MM.1S (cell line): ENCODE measurements at regions not wholly inside any gene's neighbourhood (a gene's known extent, or its start where the extent isn't known, plus 50 kb on each side); places are given as distances from the start of the nearest gene placed in this dataset.
"Not testable (repeated sequence)": the region's sequence is repeated elsewhere in the genome, so short reads cannot be mapped to it uniquely, and the experiment has no call there.

ENCODE experiments used
- DNase-seq: peaks from one replicate; pipeline ENCODE4 v3.0.0-alpha.2; 2015
- H2AFZ ChIP-seq: fragments of 300-600 bp; sonication (generic); 2 replicates; pipeline ENCODE4 v1.6.0; 2016; ENCODE audit warnings: antibody characterized with exemption, low read length
- H3F3A ChIP-seq: fragments of 300-600 bp; sonication (generic); 2 replicates; pipeline ENCODE4 v1.6.1; 2016; ENCODE audit warnings: mild to moderate bottlenecking, antibody characterized with exemption, low read length, moderate library complexity, mixed read lengths; ENCODE audit not compliant: insufficient read depth
- H3K27ac ChIP-seq: fragments of 300-600 bp; sonication (generic); 2 replicates; pipeline ENCODE4 v1.5.1; 2016; ENCODE audit warnings: mild to moderate bottlenecking, low read length
- H3K27me3 ChIP-seq: fragments of 300-600 bp; sonication (generic); replicated peaks from 2 replicates; pipeline ENCODE4 v1.6.0; 2016; ENCODE audit warnings: low read length; ENCODE audit not compliant: insufficient read depth
- H3K36me3 ChIP-seq: fragments of 300-600 bp; sonication (generic); replicated peaks from 2 replicates; pipeline ENCODE4 v1.6.1; 2016; ENCODE audit warnings: mild to moderate bottlenecking, low read length, mixed read lengths; ENCODE audit not compliant: insufficient read depth
- H3K4me1 ChIP-seq: fragments of 300-600 bp; sonication (generic); 2 replicates; pipeline ENCODE4 v1.6.1; 2016; ENCODE audit warnings: low read length, mixed read lengths
- H3K4me2 ChIP-seq: fragments of 300-600 bp; sonication (generic); 2 replicates; pipeline ENCODE4 v1.6.0; 2016; ENCODE audit warnings: low read depth, low read length
- H3K4me3 ChIP-seq: fragments of 300-600 bp; sonication (generic); 2 replicates; pipeline ENCODE4 v1.5.1; 2016; ENCODE audit warnings: low read length, mixed read lengths
- H3K79me2 ChIP-seq: fragments of 300-600 bp; sonication (generic); 2 replicates; pipeline ENCODE4 v1.6.1; 2016; ENCODE audit warnings: mixed run types, low read length, mixed read lengths
- H3K9ac ChIP-seq: fragments of 300-600 bp; sonication (generic); 2 replicates; pipeline ENCODE4 v1.6.1; 2016; ENCODE audit warnings: low read length, mixed read lengths
- H3K9me2 ChIP-seq: fragments of 300-600 bp; sonication (generic); replicated peaks from 2 replicates; pipeline ENCODE4 v1.6.1; 2016; ENCODE audit warnings: mild to moderate bottlenecking, low read length, mixed read lengths; ENCODE audit not compliant: insufficient read depth
- H3K9me3 ChIP-seq: fragments of 300-600 bp; sonication (generic); replicated peaks from 2 replicates; pipeline ENCODE4 v1.6.1; 2016; ENCODE audit warnings: mild to moderate bottlenecking, low read length, mixed read lengths; ENCODE audit not compliant: insufficient read depth
- H4K20me1 ChIP-seq: fragments of 300-600 bp; sonication (generic); 2 replicates; pipeline ENCODE4 v1.6.1; 2016; ENCODE audit warnings: mild to moderate bottlenecking, low read length, moderate library complexity, mixed read lengths; ENCODE audit not compliant: insufficient read depth
- EZH2 ChIP-seq: fragments of 300-600 bp; sonication (generic); optimal IDR thresholded peaks from 2 replicates; pipeline ENCODE3; 2017; ENCODE audit warnings: low read depth, mild to moderate bottlenecking, antibody characterized with exemption, low read length, mixed read lengths
- EZH2phosphoT487 ChIP-seq: fragments of 300-600 bp; sonication (generic); IDR thresholded peaks from 2 replicates; pipeline ENCODE4 v1.6.1; 2018; ENCODE audit warnings: antibody characterized with exemption, low read length
- TF ChIP-seq, protein P1 (sequence below): fragments of 300-600 bp; sonication (generic); IDR thresholded peaks from 2 replicates; pipeline ENCODE4 v1.5.1; 2016; ENCODE audit warnings: antibody characterized with exemption, low read length, mixed read lengths

DNA sequence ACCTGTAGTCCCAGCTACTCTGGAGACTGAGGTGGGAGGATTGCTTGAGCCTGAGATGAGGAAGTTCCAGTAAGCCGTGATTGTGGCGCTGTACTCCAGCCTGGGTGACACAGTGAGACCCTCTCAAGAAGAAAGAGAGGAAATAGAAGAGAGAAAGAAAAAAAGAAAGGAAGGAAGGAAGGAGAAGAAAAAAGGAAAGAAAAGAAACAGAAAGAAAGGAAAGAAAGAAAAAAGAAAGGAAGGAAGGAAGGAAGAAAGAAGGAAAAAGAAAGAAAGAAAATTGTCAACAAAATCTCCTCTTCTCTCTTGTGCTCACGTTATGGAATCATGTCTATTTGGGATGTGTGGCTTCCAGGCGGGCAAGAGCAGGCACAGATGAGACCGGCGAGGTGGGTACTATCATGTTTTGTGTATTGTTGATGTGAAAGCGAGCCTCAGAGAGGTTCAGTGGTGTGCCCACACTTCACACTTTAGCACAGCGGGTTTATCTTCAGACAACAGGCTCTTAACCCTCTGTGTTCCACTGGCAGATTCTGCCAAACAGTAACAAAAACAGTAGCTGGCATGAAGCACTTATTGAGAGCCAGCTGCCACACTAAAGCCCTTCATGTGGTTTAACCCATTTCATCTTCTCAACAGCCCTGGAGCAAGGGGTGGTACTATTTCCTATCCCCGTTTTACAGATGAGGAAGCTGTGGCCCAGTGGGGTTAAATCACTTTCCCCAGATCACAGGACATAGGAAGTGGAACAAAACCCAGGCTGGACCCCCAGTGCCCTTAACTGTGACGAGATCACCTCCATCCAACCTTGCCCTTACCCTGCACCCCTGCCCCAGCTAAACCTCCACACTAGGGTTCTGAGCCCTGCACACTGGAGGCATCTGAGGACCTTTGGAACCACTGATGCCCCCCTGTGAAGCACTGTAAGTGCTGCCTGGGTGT, 94.7 kb upstream of the TARDBP start:
- Histone ChIP-seq H3K36me3 (no peaks in the 10 kb centered on the region), H3K79me2 (no peaks in the 10 kb centered on the region), H3F3A (no peaks in the 10 kb centered on the region), H3K27ac (no peak overlapping the region), H3K4me2 (peak overlapping the region; percentile 10; the same call in 1 of the 2 replicates), H3K27me3 (peaks cover 88% of the 10 kb centered on the region), H2AFZ (no peak overlapping the region), H3K9me2 (no peaks in the 10 kb centered on the region), H3K4me3 (no peak overlapping the region), H4K20me1 (no peaks in the 10 kb centered on the region), H3K9ac (no peak overlapping the region), H3K9me3 (no peaks in the 10 kb centered on the region), H3K4me1 (no peaks in the 10 kb centered on the region)
- DNase-seq = no peak
- TF ChIP-seq EZH2phosphoT487 (no peak), EZH2 (no peak)
- TF ChIP-seq, protein P1, sequence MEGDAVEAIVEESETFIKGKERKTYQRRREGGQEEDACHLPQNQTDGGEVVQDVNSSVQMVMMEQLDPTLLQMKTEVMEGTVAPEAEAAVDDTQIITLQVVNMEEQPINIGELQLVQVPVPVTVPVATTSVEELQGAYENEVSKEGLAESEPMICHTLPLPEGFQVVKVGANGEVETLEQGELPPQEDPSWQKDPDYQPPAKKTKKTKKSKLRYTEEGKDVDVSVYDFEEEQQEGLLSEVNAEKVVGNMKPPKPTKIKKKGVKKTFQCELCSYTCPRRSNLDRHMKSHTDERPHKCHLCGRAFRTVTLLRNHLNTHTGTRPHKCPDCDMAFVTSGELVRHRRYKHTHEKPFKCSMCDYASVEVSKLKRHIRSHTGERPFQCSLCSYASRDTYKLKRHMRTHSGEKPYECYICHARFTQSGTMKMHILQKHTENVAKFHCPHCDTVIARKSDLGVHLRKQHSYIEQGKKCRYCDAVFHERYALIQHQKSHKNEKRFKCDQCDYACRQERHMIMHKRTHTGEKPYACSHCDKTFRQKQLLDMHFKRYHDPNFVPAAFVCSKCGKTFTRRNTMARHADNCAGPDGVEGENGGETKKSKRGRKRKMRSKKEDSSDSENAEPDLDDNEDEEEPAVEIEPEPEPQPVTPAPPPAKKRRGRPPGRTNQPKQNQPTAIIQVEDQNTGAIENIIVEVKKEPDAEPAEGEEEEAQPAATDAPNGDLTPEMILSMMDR = no peak

DNA sequence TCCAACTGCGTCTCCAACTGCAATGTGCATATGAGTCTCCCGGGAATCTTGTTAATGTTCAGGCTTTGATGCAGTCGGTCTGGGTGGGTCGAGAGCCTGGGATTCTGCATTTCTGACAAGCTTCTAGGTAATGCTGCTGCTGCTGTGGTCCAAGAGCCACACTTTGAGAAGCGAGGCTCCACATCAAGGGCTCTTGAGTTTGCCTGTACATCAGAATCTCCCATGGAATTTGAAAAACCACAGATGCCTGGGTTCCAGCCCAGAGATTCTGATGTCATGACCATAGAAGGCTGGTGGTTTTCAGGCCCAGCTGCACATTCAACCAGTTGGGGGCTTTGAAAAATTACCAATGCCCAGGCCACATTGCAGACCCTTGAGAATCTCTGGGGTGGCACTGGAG, 93.9 kb upstream of the TARDBP start:
- H3F3A ChIP-seq = no peaks in the 10 kb centered on the region
- H3K36me3 ChIP-seq = no peaks in the 10 kb centered on the region
- no peaks in the 10 kb centered on the region for H3K79me2 ChIP-seq
- no peaks in the 10 kb centered on the region for H3K9me3 ChIP-seq
- H3K4me3 ChIP-seq = no peak overlapping the region
- DNase-seq = no peak
- H3K4me2 ChIP-seq = no peak overlapping the region
- H2AFZ ChIP-seq = no peak overlapping the region
- no peaks in the 10 kb centered on the region for H3K9me2 ChIP-seq
- H3K27ac ChIP-seq = no peak overlapping the region
- no peak overlapping the region for H3K9ac ChIP-seq
- TF ChIP-seq EZH2 (no peak), EZH2phosphoT487 (no peak)
- TF ChIP-seq, protein P1 = no peak
- peaks cover 88% of the 10 kb centered on the region for H3K27me3 ChIP-seq
- no peaks in the 10 kb centered on the region for H4K20me1 ChIP-seq
- H3K4me1 ChIP-seq = no peaks in the 10 kb centered on the region

DNA sequence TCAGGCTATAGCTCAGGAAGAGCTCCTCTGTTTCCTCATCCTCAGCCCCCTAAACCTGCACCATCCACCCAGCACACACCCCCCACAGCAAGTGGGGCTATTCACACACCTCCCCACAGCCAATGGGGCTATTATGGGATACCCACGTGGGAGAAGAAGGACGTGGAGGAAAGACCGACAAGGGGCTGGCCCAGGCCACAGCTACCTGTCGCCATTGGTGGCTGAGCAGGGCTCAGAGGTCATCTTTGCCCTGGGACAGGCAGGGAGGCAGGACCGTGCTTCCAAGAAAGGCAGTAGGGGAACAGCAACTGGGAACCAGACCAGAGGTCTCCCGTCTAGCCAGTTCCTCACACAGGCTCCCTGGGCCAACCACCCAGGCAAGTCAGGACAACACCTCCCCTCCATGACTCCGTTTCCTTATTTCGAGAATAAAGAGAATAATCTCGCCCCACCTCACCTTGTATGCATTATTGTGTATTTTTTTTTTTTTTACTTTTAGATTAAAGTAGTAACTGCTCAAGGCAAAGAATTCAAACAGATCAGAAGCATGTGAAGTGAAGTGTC, 92.3 kb upstream of the TARDBP start:
- Histone ChIP-seq H3K4me1 (no peaks in the 10 kb centered on the region), H3K9me2 (no peaks in the 10 kb centered on the region), H3K9ac (no peak overlapping the region), H3K36me3 (no peaks in the 10 kb centered on the region), H3K79me2 (no peaks in the 10 kb centered on the region), H3K9me3 (no peaks in the 10 kb centered on the region), H4K20me1 (no peaks in the 10 kb centered on the region), H3K4me2 (no peak overlapping the region), H3K4me3 (no peak overlapping the region), H2AFZ (no peak overlapping the region), H3K27me3 (peaks cover 80% of the 10 kb centered on the region), H3F3A (no peaks in the 10 kb centered on the region), H3K27ac (no peak overlapping the region)
- no peak for DNase-seq
- TF ChIP-seq EZH2 (no peak), EZH2phosphoT487 (no peak)
- TF ChIP-seq, protein P1 = no peak

DNA sequence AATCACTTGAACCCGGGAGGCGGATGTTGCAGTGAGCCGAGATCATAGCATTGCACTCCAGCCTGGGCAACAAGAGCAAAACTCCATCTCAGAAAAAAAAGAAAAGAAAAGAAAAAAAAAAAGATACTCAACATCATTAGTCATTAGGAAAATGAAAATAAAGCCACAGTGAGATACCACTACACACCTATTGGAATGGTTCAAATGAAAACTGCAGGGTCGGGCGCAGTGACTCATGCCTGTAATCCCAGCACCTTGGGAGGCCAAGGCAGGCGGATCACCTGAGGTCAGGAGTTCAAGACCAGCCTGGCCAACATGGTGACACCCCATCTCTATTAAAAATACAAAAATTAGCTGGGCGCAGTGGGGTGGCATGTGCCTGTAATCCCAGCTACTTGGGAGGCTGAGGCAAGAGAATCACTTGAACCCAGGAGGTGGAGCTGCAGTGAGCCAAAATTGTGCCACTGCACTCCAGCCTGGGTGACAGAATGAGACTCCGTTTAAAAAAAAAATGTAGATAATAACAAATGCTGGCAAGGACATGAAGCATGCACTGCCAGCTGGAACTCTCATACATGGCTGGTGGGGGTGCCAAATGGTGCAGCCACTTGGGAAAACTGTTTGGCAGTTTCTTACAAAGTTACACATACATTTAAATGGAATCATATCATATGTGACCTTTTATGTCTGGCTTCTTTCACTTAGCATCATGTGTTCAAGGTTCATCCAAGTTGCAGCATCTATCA, 90.0 kb upstream of the TARDBP start:
- H3K36me3 ChIP-seq, H3K9me3 ChIP-seq, H3K9ac ChIP-seq, H3K27ac ChIP-seq, H3F3A ChIP-seq, H2AFZ ChIP-seq, H3K4me3 ChIP-seq, DNase-seq, H3K4me2 ChIP-seq, H3K79me2 ChIP-seq, H3K4me1 ChIP-seq, H4K20me1 ChIP-seq, H3K9me2 ChIP-seq: not testable (repeated sequence)
- H3K27me3 ChIP-seq = peaks cover 66% of the 10 kb centered on the region
